ENCODE measurements at regions not wholly inside any gene's neighbourhood (a gene's known extent, or its start where the extent isn't known, plus 50 kb on each side); places are given as distances from the start of the nearest gene placed in this dataset.

GRCh38 chr18:38900445-38900844, 1334.8 kb upstream of the CELF4 start:
- Histone ChIP-seq H3K4me2 (ENCODE audit: insufficient read depth in 1 of 2, low read depth in 2 of 2, low read length in 2 of 2) (no peak overlapping the region), H2BK12ac (ENCODE audit: low read depth, low read length) (no peak overlapping the region), H3K27me3 (replicated peaks in 1 of 4; ENCODE audit: control insufficient read depth in 3 of 4, extremely low read depth in 1 of 4, insufficient read depth in 3 of 4, low read length in 3 of 4) (peaks cover 0 to 1% (median 0%) of the 10 kb centered on the region in 4 experiments; a peak in 1 of 7 replicates), H4K8ac (ENCODE audit: extremely low read depth, insufficient read depth, low read length) (no peak overlapping the region), H3K14ac (ENCODE audit: insufficient read length) (no peak overlapping the region), H3K18ac (ENCODE audit: extremely low read depth, low read length) (no peak overlapping the region), H3K36me3 (ENCODE audit: control insufficient read depth in 2 of 4, insufficient read depth in 4 of 4, low read length in 3 of 4) (no peaks in the 10 kb centered on the region), H3K23me2 (ENCODE audit: low read depth, low read length) (no peaks in the 10 kb centered on the region), H4K5ac (ENCODE audit: insufficient read length, low read depth, low read length) (no peak overlapping the region), H3K4me3 (ENCODE audit: extremely low read depth in 1 of 4, insufficient read depth in 2 of 4, low read depth in 3 of 4, low read length in 4 of 4) (no peak overlapping the region), H2BK5ac (ENCODE audit: low read depth, low read length) (no peak overlapping the region), H3K56ac (replicated peaks; ENCODE audit: insufficient read length, low read depth, low read length) (no peak overlapping the region), H3K27ac (ENCODE audit: low read depth, low read length) (no peak overlapping the region), H2AFZ (ENCODE audit: low read length) (no peak overlapping the region), H4K20me1 (replicated peaks in 1 of 2; ENCODE audit: control insufficient read depth in 1 of 2, insufficient read depth in 2 of 2, low read length in 2 of 2) (no peaks in the 10 kb centered on the region), H3K9ac (replicated peaks in 1 of 4; ENCODE audit: extremely low read depth in 1 of 4, low read depth in 3 of 4, low read length in 3 of 4) (no peak overlapping the region), H4K91ac (replicated peaks; ENCODE audit: insufficient read length, low read length) (no peak overlapping the region), H2AK5ac (ENCODE audit: low read depth, low read length) (no peak overlapping the region), H3K4me1 (replicated peaks in 1 of 4; ENCODE audit: control insufficient read depth in 3 of 4, insufficient read depth in 4 of 4, low read length in 3 of 4) (peaks cover 0 to 3% (median 0%) of the 10 kb centered on the region in 4 experiments; a peak in 1 of 7 replicates), H2BK15ac (ENCODE audit: low read length) (no peak overlapping the region), H3K79me1 (ENCODE audit: low read depth, low read length) (no peaks in the 10 kb centered on the region), H2BK120ac (replicated peaks; ENCODE audit: low read depth, low read length) (no peak overlapping the region), H3K79me2 (ENCODE audit: control insufficient read depth in 1 of 2, insufficient read depth in 2 of 2, low read length in 2 of 2) (no peaks in the 10 kb centered on the region), H2BK20ac (ENCODE audit: low read length) (no peak overlapping the region), H3K4ac (replicated peaks; ENCODE audit: insufficient read length, low read depth, low read length) (no peak overlapping the region), H3K9me3 (ENCODE audit: insufficient read depth in 2 of 2, low read depth in 1 of 2, low read length in 1 of 2) (no peaks in the 10 kb centered on the region), H3K23ac (ENCODE audit: insufficient read length) (no peak overlapping the region)
- ChIA-PET POLR2A (ENCODE audit: partially characterized antibody) (no interaction called here), CTCF (ENCODE audit: partially characterized antibody) (interaction anchor here (1.9 kb wide), 1 partner anchor 33 kb away, joined by 6 read pairs; no protein-coding TSS in a partner anchor)
- FAIRE-seq (no peak), DNase-seq (ENCODE audit: low read depth in 1 of 2, low spot score in 2 of 2) (no peak)
- 83% methylated on average over 4 of the region's 4 CpGs; no CpG with 5 or more reads in 1 of the 2 experiments for WGBS, 2 experiments (ENCODE audit: extremely low coverage in 1 of 2, insufficient coverage in 1 of 2, insufficient read length in 1 of 2, insufficient replicate concordance in 2 of 2, low coverage in 1 of 2, low lambda C conversion rate in 2 of 2, missing lambda C conversion rate in 1 of 2)
- TF ChIP-seq, protein P1, sequence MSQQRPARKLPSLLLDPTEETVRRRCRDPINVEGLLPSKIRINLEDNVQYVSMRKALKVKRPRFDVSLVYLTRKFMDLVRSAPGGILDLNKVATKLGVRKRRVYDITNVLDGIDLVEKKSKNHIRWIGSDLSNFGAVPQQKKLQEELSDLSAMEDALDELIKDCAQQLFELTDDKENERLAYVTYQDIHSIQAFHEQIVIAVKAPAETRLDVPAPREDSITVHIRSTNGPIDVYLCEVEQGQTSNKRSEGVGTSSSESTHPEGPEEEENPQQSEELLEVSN (IDR thresholded peaks at IDR 0.05): no peak
- no peak for TF ChIP-seq RFX5 (IDR thresholded peaks at IDR 0.05; ENCODE audit: borderline replicate concordance, low read depth, low read length)
- TF ChIP-seq BCL11A (IDR thresholded peaks at IDR 0.05; ENCODE audit: low read depth in 2 of 2, low read length in 2 of 2): no peak
- TF ChIP-seq SAP30 (IDR thresholded peaks at IDR 0.05; ENCODE audit: insufficient read depth, insufficient replicate concordance, low read length): no peak
- TF ChIP-seq RXRA (IDR thresholded peaks at IDR 0.05; ENCODE audit: insufficient read depth, low read depth, low read length): no peak
- no peak for TF ChIP-seq SUZ12 (IDR thresholded peaks at IDR 0.05; ENCODE audit: low read length)
- TF ChIP-seq KDM1A (IDR thresholded peaks at IDR 0.05; ENCODE audit: borderline replicate concordance, low read length): no peak
- no peak for TF ChIP-seq BRCA1 (IDR thresholded peaks at IDR 0.05; ENCODE audit: low read depth, low read length)
- no peak for TF ChIP-seq GTF2F1 (IDR thresholded peaks at IDR 0.05; ENCODE audit: borderline replicate concordance, low read depth, low read length)
- TF ChIP-seq EP300 (IDR thresholded peaks at IDR 0.05; ENCODE audit: borderline replicate concordance in 1 of 2, low read depth in 2 of 2, low read length in 2 of 2): no peak
- TF ChIP-seq MAFK (IDR thresholded peaks at IDR 0.05; ENCODE audit: low read depth, low read length): no peak
- no peak for TF ChIP-seq ATF3 (IDR thresholded peaks at IDR 0.05; ENCODE audit: insufficient read depth, low read depth, low read length)
- TF ChIP-seq JUN (IDR thresholded peaks at IDR 0.05; ENCODE audit: low read depth, low read length): no peak

Measured in H1 (cell line).